ENCODE measurements at regions not wholly inside any gene's neighbourhood (a gene's known extent, or its start where the extent isn't known, plus 50 kb on each side); places are given as distances from the start of the nearest gene placed in this dataset.

GRCh38 chr2:139078376-139078775 is 298.2 kb upstream of the NXPH2 start:
- Histone ChIP-seq H3K4me2 (no peak overlapping the region), H3K9ac (no peak overlapping the region), H4K20me1 (ENCODE audit: insufficient read depth) (no peaks in the 10 kb centered on the region), H3K27ac (no peak overlapping the region), H3K27me3 (ENCODE audit: insufficient read depth, low read depth) (no peaks in the 10 kb centered on the region), H3K4me1 (ENCODE audit: low read depth, poor library complexity, severe bottlenecking) (no peaks in the 10 kb centered on the region), H2AFZ (ENCODE audit: low read depth) (no peak overlapping the region), H3K36me3 (ENCODE audit: insufficient read depth) (no peaks in the 10 kb centered on the region), H3K4me3 (IDR thresholded peaks at IDR 0.05; ENCODE audit: insufficient read depth, low read depth, low read length) (no peak overlapping the region), H3K79me2 (ENCODE audit: insufficient read depth, low read depth) (no peaks in the 10 kb centered on the region)
- TF ChIP-seq CTCF (conservative IDR thresholded peaks at IDR 0.05; ENCODE audit: low read depth, low read length), result no peak

- no peak overlapping the region for H3K4me3 ChIP-seq (IDR thresholded peaks at IDR 0.05; ENCODE audit: insufficient read depth, low read depth, low read length)
Observed at GRCh38 chr2:139077099-139077737, 297.0 kb upstream of the NXPH2 start.

GRCh38 chr2:139067874-139068273 is 287.7 kb upstream of the NXPH2 start:
- no peaks in the 10 kb centered on the region for H3K27me3 ChIP-seq (ENCODE audit: insufficient read depth, low read depth)
- H4K20me1 ChIP-seq (ENCODE audit: insufficient read depth), result no peaks in the 10 kb centered on the region
- no peak for TF ChIP-seq CTCF (conservative IDR thresholded peaks at IDR 0.05; ENCODE audit: low read depth, low read length)
- H3K4me1 ChIP-seq (ENCODE audit: low read depth, poor library complexity, severe bottlenecking), result no peaks in the 10 kb centered on the region
- no peak overlapping the region for H3K27ac ChIP-seq
- no peaks in the 10 kb centered on the region for H3K36me3 ChIP-seq (ENCODE audit: insufficient read depth)
- H3K9ac ChIP-seq, result no peak overlapping the region
- no peak overlapping the region for H3K4me3 ChIP-seq (IDR thresholded peaks at IDR 0.05; ENCODE audit: insufficient read depth, low read depth, low read length)
- no peak overlapping the region for H3K4me2 ChIP-seq
- no peak overlapping the region for H2AFZ ChIP-seq (ENCODE audit: low read depth)
- no peaks in the 10 kb centered on the region for H3K79me2 ChIP-seq (ENCODE audit: insufficient read depth, low read depth)

More at GRCh38 chr2:139077099-139077737, 297.0 kb upstream of the NXPH2 start:
- no peak for TF ChIP-seq CTCF (conservative IDR thresholded peaks at IDR 0.05; ENCODE audit: low read depth, low read length)
- Histone ChIP-seq H3K36me3 (ENCODE audit: insufficient read depth) (no peaks in the 10 kb centered on the region), H3K79me2 (ENCODE audit: insufficient read depth, low read depth) (no peaks in the 10 kb centered on the region), H3K9ac (no peak overlapping the region), H3K27me3 (ENCODE audit: insufficient read depth, low read depth) (no peaks in the 10 kb centered on the region), H3K4me2 (no peak overlapping the region), H3K4me1 (ENCODE audit: low read depth, poor library complexity, severe bottlenecking) (no peaks in the 10 kb centered on the region), H3K27ac (no peak overlapping the region), H4K20me1 (ENCODE audit: insufficient read depth) (no peaks in the 10 kb centered on the region), H2AFZ (ENCODE audit: low read depth) (no peak overlapping the region)

GRCh38 chr2:139067072-139067471 is 286.9 kb upstream of the NXPH2 start:
- H3K27ac ChIP-seq, result no peak overlapping the region
- no peaks in the 10 kb centered on the region for H3K79me2 ChIP-seq (ENCODE audit: insufficient read depth, low read depth)
- no peaks in the 10 kb centered on the region for H4K20me1 ChIP-seq (ENCODE audit: insufficient read depth)
- no peaks in the 10 kb centered on the region for H3K4me1 ChIP-seq (ENCODE audit: low read depth, poor library complexity, severe bottlenecking)
- H2AFZ ChIP-seq (ENCODE audit: low read depth), result no peak overlapping the region
- no peak overlapping the region for H3K4me2 ChIP-seq
- no peaks in the 10 kb centered on the region for H3K36me3 ChIP-seq (ENCODE audit: insufficient read depth)
- no peak overlapping the region for H3K4me3 ChIP-seq (IDR thresholded peaks at IDR 0.05; ENCODE audit: insufficient read depth, low read depth, low read length)
- no peak overlapping the region for H3K9ac ChIP-seq
- TF ChIP-seq CTCF (conservative IDR thresholded peaks at IDR 0.05; ENCODE audit: low read depth, low read length), result no peak
- H3K27me3 ChIP-seq (ENCODE audit: insufficient read depth, low read depth), result no peaks in the 10 kb centered on the region
